C4-2B (cell line): ENCODE measurements at regions not wholly inside any gene's neighbourhood (a gene's known extent, or its start where the extent isn't known, plus 50 kb on each side); places are given as distances from the start of the nearest gene placed in this dataset.

Experiments used
- H3K27ac ChIP-seq: fragments of 450-650 bp; 2 replicates; pipeline ENCODE4 v1.5.1; 2017
- CTCF ChIP-seq: fragments of 450-650 bp; conservative IDR thresholded peaks from 2 replicates; pipeline ENCODE4 v1.5.1; 2017; ENCODE audit warnings: mild to moderate bottlenecking
- ZFX ChIP-seq: fragments of 450-650 bp; IDR thresholded peaks from 2 replicates; pipeline ENCODE4 v1.6.1; 2017

- no peak overlapping the region for H3K27ac ChIP-seq
- no peak for TF ChIP-seq CTCF
- no peak for TF ChIP-seq ZFX
These were observed 593.9 kb upstream of the BTBD3 start for GRCh38 chr20:11323816-11324215.

GRCh38 chr20:11324990-11325389, 592.7 kb upstream of the BTBD3 start:
- TF ChIP-seq CTCF: no peak
- TF ChIP-seq ZFX: no peak

GRCh38 chr20:11328839-11329238, 588.9 kb upstream of the BTBD3 start:
- TF ChIP-seq CTCF: no peak
- TF ChIP-seq ZFX: no peak
- H3K27ac ChIP-seq: no peak overlapping the region

More at GRCh38 chr20:11324990-11325389, 592.7 kb upstream of the BTBD3 start:
- no peak overlapping the region for H3K27ac ChIP-seq

GRCh38 chr20:11329271-11329670, 588.4 kb upstream of the BTBD3 start:
- no peak for TF ChIP-seq CTCF
- TF ChIP-seq ZFX: no peak
- H3K27ac ChIP-seq: no peak overlapping the region

GRCh38 chr20:11331096-11331495, 586.6 kb upstream of the BTBD3 start:
- no peak for TF ChIP-seq ZFX
- TF ChIP-seq CTCF: no peak
- no peak overlapping the region for H3K27ac ChIP-seq

GRCh38 chr20:11332381-11332780, 585.3 kb upstream of the BTBD3 start:
- TF ChIP-seq CTCF: no peak
- TF ChIP-seq ZFX: no peak
- H3K27ac ChIP-seq: no peak overlapping the region

- H3K27ac ChIP-seq: no peak overlapping the region
- TF ChIP-seq CTCF (no peak), ZFX (no peak)
These were observed 584.1 kb upstream of the BTBD3 start for GRCh38 chr20:11333634-11334033.
